SU-DHL-6 (cell line): ENCODE measurements at regions not wholly inside any gene's neighbourhood (a gene's known extent, or its start where the extent isn't known, plus 50 kb on each side); places are given as distances from the start of the nearest gene placed in this dataset.

Experiments
- EZH2phosphoT487 ChIP-seq: fragments of 200-600 bp; sonication (generic), shearing (Covaris generic); conservative IDR thresholded peaks from 2 replicates; pipeline ENCODE4 v1.6.1; 2018; ENCODE audit warnings: mild to moderate bottlenecking, antibody characterized with exemption, low read length, moderate library complexity, mixed read lengths
- TF ChIP-seq, protein P1 (sequence below): fragments of 200-600 bp; sonication (generic); IDR thresholded peaks from one replicate; pipeline ENCODE4 v1.5.1; 2017; ENCODE audit warnings: antibody characterized with exemption, mild to moderate bottlenecking, low read length, moderate library complexity; ENCODE audit not compliant: insufficient read depth, poor library complexity, severe bottlenecking

DNA sequence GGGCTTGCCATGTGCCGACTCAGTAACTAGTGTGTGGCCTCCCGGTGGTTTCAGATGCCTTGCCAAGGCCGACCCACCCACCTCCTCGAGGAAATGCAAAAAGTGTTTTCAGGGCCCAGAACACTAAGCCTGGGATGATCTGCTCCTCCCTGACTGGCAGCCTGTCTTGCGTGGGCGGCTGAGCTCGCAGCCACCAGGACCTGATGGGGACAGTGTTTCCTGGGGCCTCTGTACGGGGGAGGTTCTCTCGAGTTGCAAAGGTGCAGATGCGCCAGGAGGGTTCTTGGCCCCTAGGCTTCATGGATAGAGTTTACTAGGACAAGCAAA, 85.2 kb downstream of the GLI2 start:
- TF ChIP-seq, protein P1, sequence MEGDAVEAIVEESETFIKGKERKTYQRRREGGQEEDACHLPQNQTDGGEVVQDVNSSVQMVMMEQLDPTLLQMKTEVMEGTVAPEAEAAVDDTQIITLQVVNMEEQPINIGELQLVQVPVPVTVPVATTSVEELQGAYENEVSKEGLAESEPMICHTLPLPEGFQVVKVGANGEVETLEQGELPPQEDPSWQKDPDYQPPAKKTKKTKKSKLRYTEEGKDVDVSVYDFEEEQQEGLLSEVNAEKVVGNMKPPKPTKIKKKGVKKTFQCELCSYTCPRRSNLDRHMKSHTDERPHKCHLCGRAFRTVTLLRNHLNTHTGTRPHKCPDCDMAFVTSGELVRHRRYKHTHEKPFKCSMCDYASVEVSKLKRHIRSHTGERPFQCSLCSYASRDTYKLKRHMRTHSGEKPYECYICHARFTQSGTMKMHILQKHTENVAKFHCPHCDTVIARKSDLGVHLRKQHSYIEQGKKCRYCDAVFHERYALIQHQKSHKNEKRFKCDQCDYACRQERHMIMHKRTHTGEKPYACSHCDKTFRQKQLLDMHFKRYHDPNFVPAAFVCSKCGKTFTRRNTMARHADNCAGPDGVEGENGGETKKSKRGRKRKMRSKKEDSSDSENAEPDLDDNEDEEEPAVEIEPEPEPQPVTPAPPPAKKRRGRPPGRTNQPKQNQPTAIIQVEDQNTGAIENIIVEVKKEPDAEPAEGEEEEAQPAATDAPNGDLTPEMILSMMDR: no peak
- no peak for TF ChIP-seq EZH2phosphoT487
